ENCODE measurements at regions not wholly inside any gene's neighbourhood (a gene's known extent, or its start where the extent isn't known, plus 50 kb on each side); places are given as distances from the start of the nearest gene placed in this dataset.

DNA sequence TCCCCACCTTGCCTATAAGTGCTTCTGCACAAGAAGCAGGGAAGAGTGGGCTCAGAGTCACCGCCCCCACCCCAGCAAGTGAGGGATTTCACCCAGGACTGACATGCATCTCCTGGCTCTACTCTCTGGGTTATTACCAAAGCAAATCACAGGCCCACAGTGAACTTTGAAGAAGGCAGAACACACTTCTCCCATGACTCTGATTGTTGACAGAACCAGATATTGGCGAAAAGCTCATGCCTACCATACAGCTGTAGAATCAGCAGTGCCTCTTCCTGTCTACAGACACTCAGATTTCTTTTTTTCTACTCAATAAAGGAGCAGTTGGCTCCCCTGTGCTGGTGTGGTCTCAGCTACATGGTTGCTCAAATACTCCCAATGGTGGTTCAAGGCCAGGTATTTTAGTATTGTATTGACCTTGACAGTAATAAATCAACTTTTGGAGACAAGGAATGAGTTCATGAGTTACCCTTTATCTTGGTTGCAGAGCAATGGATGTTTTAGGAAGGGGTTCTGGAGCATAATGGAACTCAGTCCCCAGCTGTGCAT is 512.9 kb upstream of the ID2 start:
- H3K9ac ChIP-seq (ENCODE audit: low read length) = no peak overlapping the region
- no peaks in the 10 kb centered on the region for H3K27me3 ChIP-seq (ENCODE audit: insufficient read depth, low read depth, low read length)
- no peak overlapping the region for H2AFZ ChIP-seq (ENCODE audit: low read depth, low read length)
- no peaks in the 10 kb centered on the region for H4K20me1 ChIP-seq (ENCODE audit: insufficient read depth)
- TF ChIP-seq EZH2 (IDR thresholded peaks at IDR 0.05; ENCODE audit: borderline replicate concordance, insufficient read depth, low read length, poor library complexity, severe bottlenecking) = no peak
- no peak for TF ChIP-seq CTCF (IDR thresholded peaks at IDR 0.05; ENCODE audit: poor library complexity, severe bottlenecking)
- TF ChIP-seq RAD21 (conservative IDR thresholded peaks at IDR 0.05) = no peak
- TF ChIP-seq SMC3 (conservative IDR thresholded peaks at IDR 0.05; ENCODE audit: poor library complexity) = no peak
- no peaks in the 10 kb centered on the region for H3K9me3 ChIP-seq (ENCODE audit: low read length)
- H3K36me3 ChIP-seq (ENCODE audit: insufficient read depth, low read length) = no peaks in the 10 kb centered on the region
- H3K27ac ChIP-seq (ENCODE audit: low read length) = no peak overlapping the region
- no peaks in the 10 kb centered on the region for H3F3A ChIP-seq (ENCODE audit: insufficient read depth, low read length, poor library complexity, severe bottlenecking)
- no peak overlapping the region for H3K4me3 ChIP-seq (ENCODE audit: low read length)
- H3K4me2 ChIP-seq (ENCODE audit: low read length) = no peak overlapping the region
- H3K9me2 ChIP-seq (ENCODE audit: insufficient read depth, low read length) = no peaks in the 10 kb centered on the region
- no peaks in the 10 kb centered on the region for H3K79me2 ChIP-seq (replicated peaks; ENCODE audit: insufficient read depth, low read length)

DNA sequence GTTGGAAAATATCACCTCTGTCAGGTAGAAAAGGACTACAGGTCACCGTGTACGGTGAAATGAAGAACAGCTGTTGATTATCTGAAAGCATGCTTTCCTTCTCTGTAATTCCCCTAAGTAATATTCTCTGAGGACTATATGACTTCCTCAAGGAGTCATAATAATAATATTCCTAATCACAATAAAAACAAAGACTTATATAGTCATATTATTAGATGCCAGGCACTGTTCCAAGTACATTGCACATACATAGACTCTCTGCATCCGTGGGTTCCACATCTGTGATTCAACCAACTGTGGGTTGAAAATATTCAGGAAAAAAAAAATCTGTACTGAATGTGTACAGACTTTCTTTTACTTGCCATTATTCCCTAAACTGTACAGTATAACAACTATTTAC is 512.4 kb upstream of the ID2 start:
- H3K4me3 ChIP-seq (ENCODE audit: low read length) = no peak overlapping the region
- H3K79me2 ChIP-seq (replicated peaks; ENCODE audit: insufficient read depth, low read length) = no peaks in the 10 kb centered on the region
- no peaks in the 10 kb centered on the region for H4K20me1 ChIP-seq (ENCODE audit: insufficient read depth)
- H3K36me3 ChIP-seq (ENCODE audit: insufficient read depth, low read length) = no peaks in the 10 kb centered on the region
- no peak overlapping the region for H2AFZ ChIP-seq (ENCODE audit: low read depth, low read length)
- H3K9me2 ChIP-seq (ENCODE audit: insufficient read depth, low read length) = no peaks in the 10 kb centered on the region
- H3F3A ChIP-seq (ENCODE audit: insufficient read depth, low read length, poor library complexity, severe bottlenecking) = no peaks in the 10 kb centered on the region
- no peak for TF ChIP-seq CTCF (IDR thresholded peaks at IDR 0.05; ENCODE audit: poor library complexity, severe bottlenecking)
- no peak overlapping the region for H3K9ac ChIP-seq (ENCODE audit: low read length)
- H3K4me2 ChIP-seq (ENCODE audit: low read length) = no peak overlapping the region
- no peaks in the 10 kb centered on the region for H3K9me3 ChIP-seq (ENCODE audit: low read length)
- H3K27me3 ChIP-seq (ENCODE audit: insufficient read depth, low read depth, low read length) = no peaks in the 10 kb centered on the region
- no peak overlapping the region for H3K27ac ChIP-seq (ENCODE audit: low read length)

- H2AFZ ChIP-seq (ENCODE audit: low read depth, low read length) = no peak overlapping the region
Observed at GRCh38 chr2:8170552-8171327, 511.1 kb upstream of the ID2 start.

More at GRCh38 chr2:8170552-8171327, 511.1 kb upstream of the ID2 start:
- H4K20me1 ChIP-seq (ENCODE audit: insufficient read depth) = no peaks in the 10 kb centered on the region
- H3K27ac ChIP-seq (ENCODE audit: low read length) = no peak overlapping the region
- H3K27me3 ChIP-seq (ENCODE audit: insufficient read depth, low read depth, low read length) = no peaks in the 10 kb centered on the region
- H3K9ac ChIP-seq (ENCODE audit: low read length) = no peak overlapping the region
- H3K4me3 ChIP-seq (ENCODE audit: low read length) = no peak overlapping the region
- no peaks in the 10 kb centered on the region for H3F3A ChIP-seq (ENCODE audit: insufficient read depth, low read length, poor library complexity, severe bottlenecking)
- no peaks in the 10 kb centered on the region for H3K9me2 ChIP-seq (ENCODE audit: insufficient read depth, low read length)
- H3K36me3 ChIP-seq (ENCODE audit: insufficient read depth, low read length) = no peaks in the 10 kb centered on the region
- no peak for TF ChIP-seq CTCF (IDR thresholded peaks at IDR 0.05; ENCODE audit: poor library complexity, severe bottlenecking)
- TF ChIP-seq EZH2 (IDR thresholded peaks at IDR 0.05; ENCODE audit: borderline replicate concordance, insufficient read depth, low read length, poor library complexity, severe bottlenecking) = no peak
- TF ChIP-seq, protein P1, sequence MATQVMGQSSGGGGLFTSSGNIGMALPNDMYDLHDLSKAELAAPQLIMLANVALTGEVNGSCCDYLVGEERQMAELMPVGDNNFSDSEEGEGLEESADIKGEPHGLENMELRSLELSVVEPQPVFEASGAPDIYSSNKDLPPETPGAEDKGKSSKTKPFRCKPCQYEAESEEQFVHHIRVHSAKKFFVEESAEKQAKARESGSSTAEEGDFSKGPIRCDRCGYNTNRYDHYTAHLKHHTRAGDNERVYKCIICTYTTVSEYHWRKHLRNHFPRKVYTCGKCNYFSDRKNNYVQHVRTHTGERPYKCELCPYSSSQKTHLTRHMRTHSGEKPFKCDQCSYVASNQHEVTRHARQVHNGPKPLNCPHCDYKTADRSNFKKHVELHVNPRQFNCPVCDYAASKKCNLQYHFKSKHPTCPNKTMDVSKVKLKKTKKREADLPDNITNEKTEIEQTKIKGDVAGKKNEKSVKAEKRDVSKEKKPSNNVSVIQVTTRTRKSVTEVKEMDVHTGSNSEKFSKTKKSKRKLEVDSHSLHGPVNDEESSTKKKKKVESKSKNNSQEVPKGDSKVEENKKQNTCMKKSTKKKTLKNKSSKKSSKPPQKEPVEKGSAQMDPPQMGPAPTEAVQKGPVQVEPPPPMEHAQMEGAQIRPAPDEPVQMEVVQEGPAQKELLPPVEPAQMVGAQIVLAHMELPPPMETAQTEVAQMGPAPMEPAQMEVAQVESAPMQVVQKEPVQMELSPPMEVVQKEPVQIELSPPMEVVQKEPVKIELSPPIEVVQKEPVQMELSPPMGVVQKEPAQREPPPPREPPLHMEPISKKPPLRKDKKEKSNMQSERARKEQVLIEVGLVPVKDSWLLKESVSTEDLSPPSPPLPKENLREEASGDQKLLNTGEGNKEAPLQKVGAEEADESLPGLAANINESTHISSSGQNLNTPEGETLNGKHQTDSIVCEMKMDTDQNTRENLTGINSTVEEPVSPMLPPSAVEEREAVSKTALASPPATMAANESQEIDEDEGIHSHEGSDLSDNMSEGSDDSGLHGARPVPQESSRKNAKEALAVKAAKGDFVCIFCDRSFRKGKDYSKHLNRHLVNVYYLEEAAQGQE (IDR thresholded peaks at IDR 0.05; ENCODE audit: borderline replicate concordance) = no peak
- no peak for TF ChIP-seq MXI1 (conservative IDR thresholded peaks at IDR 0.05; ENCODE audit: poor library complexity, severe bottlenecking)
- no peak for TF ChIP-seq RAD21 (conservative IDR thresholded peaks at IDR 0.05)
- TF ChIP-seq POLR2AphosphoS5 (IDR thresholded peaks at IDR 0.05) = no peak
- no peak for TF ChIP-seq EP300 (conservative IDR thresholded peaks at IDR 0.05; ENCODE audit: poor library complexity, severe bottlenecking)
- TF ChIP-seq TAF1 (IDR thresholded peaks at IDR 0.05; ENCODE audit: low read depth) = no peak
- TF ChIP-seq SMC3 (conservative IDR thresholded peaks at IDR 0.05; ENCODE audit: poor library complexity) = no peak
- H3K4me2 ChIP-seq (ENCODE audit: low read length) = no peak overlapping the region
- H3K79me2 ChIP-seq (replicated peaks; ENCODE audit: insufficient read depth, low read length) = no peaks in the 10 kb centered on the region
- no peaks in the 10 kb centered on the region for H3K9me3 ChIP-seq (ENCODE audit: low read length)

Measured in neural cell (in vitro differentiated cells).